Tibial nerve (tissue), 4 donors: ENCODE measurements at regions not wholly inside any gene's neighbourhood (a gene's known extent, or its start where the extent isn't known, plus 50 kb on each side); places are given as distances from the start of the nearest gene placed in this dataset.

Experiments used
- EP300 ChIP-seq, 2 donors: sonication (generic); formaldehyde crosslinking; IDR thresholded peaks; one replicate each; pipeline ENCODE4 v1.6.1; 2017; ENCODE audit warnings: antibody characterized with exemption in 2 of 2, mild to moderate bottlenecking in 1 of 2
- TF ChIP-seq, protein P1 (sequence below), 5 experiments: fragments of 200-600 bp in 3 of 5; fragments of 450-650 bp in 2 of 5; sonication (generic) in 3 of 5; IDR thresholded peaks; one replicate each; pipeline ENCODE4 v1.5.1; 2016 to 2019; ENCODE audit warnings: antibody characterized with exemption in 5 of 5, mild to moderate bottlenecking in 3 of 5, moderate library complexity in 2 of 5

DNA sequence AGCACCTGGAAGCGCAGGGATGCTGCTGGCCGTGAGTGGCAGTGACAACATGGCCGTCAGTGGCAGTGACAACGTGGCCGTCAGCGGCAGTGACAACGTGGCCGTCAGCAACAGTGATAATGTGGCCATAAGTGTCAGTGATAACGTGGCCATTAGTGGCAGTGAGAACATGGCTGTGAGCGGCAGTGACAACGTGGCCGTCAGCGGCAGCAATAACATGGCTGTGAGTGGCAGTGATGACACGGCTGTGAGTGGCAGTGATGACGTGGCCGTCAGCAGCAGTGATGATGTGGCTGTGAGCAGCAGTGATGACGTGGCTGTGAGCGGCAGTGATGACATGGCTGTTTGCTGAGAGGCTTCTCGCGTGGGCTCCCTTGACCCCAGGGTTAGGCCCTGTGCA, 169.8 kb downstream of the ERMARD start:
- TF ChIP-seq EP300 (IDR thresholded peaks at IDR 0.05), result no peak
- TF ChIP-seq, protein P1, sequence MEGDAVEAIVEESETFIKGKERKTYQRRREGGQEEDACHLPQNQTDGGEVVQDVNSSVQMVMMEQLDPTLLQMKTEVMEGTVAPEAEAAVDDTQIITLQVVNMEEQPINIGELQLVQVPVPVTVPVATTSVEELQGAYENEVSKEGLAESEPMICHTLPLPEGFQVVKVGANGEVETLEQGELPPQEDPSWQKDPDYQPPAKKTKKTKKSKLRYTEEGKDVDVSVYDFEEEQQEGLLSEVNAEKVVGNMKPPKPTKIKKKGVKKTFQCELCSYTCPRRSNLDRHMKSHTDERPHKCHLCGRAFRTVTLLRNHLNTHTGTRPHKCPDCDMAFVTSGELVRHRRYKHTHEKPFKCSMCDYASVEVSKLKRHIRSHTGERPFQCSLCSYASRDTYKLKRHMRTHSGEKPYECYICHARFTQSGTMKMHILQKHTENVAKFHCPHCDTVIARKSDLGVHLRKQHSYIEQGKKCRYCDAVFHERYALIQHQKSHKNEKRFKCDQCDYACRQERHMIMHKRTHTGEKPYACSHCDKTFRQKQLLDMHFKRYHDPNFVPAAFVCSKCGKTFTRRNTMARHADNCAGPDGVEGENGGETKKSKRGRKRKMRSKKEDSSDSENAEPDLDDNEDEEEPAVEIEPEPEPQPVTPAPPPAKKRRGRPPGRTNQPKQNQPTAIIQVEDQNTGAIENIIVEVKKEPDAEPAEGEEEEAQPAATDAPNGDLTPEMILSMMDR (IDR thresholded peaks at IDR 0.05), result no peak
